ENCODE measurements at regions not wholly inside any gene's neighbourhood (a gene's known extent, or its start where the extent isn't known, plus 50 kb on each side); places are given as distances from the start of the nearest gene placed in this dataset.

DNA sequence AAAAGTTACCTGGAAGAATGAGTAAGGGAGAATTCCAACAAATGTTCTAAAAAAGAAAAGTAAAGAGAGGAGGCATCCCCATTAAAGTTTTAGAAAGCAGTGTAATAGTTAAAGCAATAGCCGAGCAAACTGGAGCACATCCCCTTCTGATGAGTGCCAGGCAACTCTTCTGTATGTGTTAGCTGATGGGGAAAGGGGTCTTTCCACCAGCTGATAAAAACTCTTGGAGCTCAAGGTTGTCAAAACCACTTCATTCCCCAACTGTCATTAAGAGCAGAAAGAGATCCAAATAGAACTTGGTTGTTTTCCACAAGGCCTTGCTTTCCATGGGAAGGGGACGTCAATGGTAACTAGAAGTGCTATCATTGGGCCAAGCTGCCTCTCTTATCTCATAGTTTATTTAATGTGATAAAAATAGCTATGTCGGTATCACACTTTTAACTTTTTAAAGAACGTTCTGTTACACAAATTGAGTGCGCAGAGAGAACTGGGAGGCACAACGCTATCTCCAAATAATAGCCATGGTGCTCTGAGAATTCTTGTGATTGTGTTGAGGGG is 116.9 kb downstream of the POLR2M start:
- TF ChIP-seq, protein P1, sequence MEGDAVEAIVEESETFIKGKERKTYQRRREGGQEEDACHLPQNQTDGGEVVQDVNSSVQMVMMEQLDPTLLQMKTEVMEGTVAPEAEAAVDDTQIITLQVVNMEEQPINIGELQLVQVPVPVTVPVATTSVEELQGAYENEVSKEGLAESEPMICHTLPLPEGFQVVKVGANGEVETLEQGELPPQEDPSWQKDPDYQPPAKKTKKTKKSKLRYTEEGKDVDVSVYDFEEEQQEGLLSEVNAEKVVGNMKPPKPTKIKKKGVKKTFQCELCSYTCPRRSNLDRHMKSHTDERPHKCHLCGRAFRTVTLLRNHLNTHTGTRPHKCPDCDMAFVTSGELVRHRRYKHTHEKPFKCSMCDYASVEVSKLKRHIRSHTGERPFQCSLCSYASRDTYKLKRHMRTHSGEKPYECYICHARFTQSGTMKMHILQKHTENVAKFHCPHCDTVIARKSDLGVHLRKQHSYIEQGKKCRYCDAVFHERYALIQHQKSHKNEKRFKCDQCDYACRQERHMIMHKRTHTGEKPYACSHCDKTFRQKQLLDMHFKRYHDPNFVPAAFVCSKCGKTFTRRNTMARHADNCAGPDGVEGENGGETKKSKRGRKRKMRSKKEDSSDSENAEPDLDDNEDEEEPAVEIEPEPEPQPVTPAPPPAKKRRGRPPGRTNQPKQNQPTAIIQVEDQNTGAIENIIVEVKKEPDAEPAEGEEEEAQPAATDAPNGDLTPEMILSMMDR (IDR thresholded peaks at IDR 0.05; ENCODE audit: poor library complexity, severe bottlenecking), result no peak
- TF ChIP-seq EZH2 (IDR thresholded peaks at IDR 0.05; ENCODE audit: borderline replicate concordance, insufficient read depth, low read length, poor library complexity, severe bottlenecking) (no peak), POLR2AphosphoS5 (IDR thresholded peaks at IDR 0.05) (no peak), EP300 (conservative IDR thresholded peaks at IDR 0.05; ENCODE audit: poor library complexity, severe bottlenecking) (no peak), RAD21 (conservative IDR thresholded peaks at IDR 0.05) (no peak), TAF1 (IDR thresholded peaks at IDR 0.05; ENCODE audit: low read depth) (no peak), MXI1 (conservative IDR thresholded peaks at IDR 0.05; ENCODE audit: poor library complexity, severe bottlenecking) (no peak)
- TF ChIP-seq, protein P2, sequence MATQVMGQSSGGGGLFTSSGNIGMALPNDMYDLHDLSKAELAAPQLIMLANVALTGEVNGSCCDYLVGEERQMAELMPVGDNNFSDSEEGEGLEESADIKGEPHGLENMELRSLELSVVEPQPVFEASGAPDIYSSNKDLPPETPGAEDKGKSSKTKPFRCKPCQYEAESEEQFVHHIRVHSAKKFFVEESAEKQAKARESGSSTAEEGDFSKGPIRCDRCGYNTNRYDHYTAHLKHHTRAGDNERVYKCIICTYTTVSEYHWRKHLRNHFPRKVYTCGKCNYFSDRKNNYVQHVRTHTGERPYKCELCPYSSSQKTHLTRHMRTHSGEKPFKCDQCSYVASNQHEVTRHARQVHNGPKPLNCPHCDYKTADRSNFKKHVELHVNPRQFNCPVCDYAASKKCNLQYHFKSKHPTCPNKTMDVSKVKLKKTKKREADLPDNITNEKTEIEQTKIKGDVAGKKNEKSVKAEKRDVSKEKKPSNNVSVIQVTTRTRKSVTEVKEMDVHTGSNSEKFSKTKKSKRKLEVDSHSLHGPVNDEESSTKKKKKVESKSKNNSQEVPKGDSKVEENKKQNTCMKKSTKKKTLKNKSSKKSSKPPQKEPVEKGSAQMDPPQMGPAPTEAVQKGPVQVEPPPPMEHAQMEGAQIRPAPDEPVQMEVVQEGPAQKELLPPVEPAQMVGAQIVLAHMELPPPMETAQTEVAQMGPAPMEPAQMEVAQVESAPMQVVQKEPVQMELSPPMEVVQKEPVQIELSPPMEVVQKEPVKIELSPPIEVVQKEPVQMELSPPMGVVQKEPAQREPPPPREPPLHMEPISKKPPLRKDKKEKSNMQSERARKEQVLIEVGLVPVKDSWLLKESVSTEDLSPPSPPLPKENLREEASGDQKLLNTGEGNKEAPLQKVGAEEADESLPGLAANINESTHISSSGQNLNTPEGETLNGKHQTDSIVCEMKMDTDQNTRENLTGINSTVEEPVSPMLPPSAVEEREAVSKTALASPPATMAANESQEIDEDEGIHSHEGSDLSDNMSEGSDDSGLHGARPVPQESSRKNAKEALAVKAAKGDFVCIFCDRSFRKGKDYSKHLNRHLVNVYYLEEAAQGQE (IDR thresholded peaks at IDR 0.05; ENCODE audit: borderline replicate concordance), result no peak
